ENCODE measurements at regions not wholly inside any gene's neighbourhood (a gene's known extent, or its start where the extent isn't known, plus 50 kb on each side); places are given as distances from the start of the nearest gene placed in this dataset.

GRCh38 chr1:199746666-199747384 lies 280.7 kb upstream of the NR5A2 start:
- no peak for TF ChIP-seq SPI1 (IDR thresholded peaks at IDR 0.05; ENCODE audit: borderline replicate concordance, insufficient read depth, low read depth, low read length)
- no peak for TF ChIP-seq ZNF274 (IDR thresholded peaks at IDR 0.05; ENCODE audit: insufficient read depth, insufficient read length)
- TF ChIP-seq NR2C1 (IDR thresholded peaks at IDR 0.05), result no peak
- no peak for TF ChIP-seq POLR2A (IDR thresholded peaks at IDR 0.05; ENCODE audit: low read depth, low read length)
- no peak for TF ChIP-seq CEBPB (IDR thresholded peaks at IDR 0.05; ENCODE audit: borderline replicate concordance in 1 of 2, low read depth in 2 of 2, low read length in 2 of 2)
